ENCODE measurements at regions not wholly inside any gene's neighbourhood (a gene's known extent, or its start where the extent isn't known, plus 50 kb on each side); places are given as distances from the start of the nearest gene placed in this dataset.

GRCh38 chr1:70896224-70896623 is 151.4 kb downstream of the PTGER3 start:
- TF ChIP-seq CTCF (IDR thresholded peaks at IDR 0.05) (no peak), POLR2A (IDR thresholded peaks at IDR 0.05) (no peak)
